ENCODE measurements at regions not wholly inside any gene's neighbourhood (a gene's known extent, or its start where the extent isn't known, plus 50 kb on each side); places are given as distances from the start of the nearest gene placed in this dataset.

DNA sequence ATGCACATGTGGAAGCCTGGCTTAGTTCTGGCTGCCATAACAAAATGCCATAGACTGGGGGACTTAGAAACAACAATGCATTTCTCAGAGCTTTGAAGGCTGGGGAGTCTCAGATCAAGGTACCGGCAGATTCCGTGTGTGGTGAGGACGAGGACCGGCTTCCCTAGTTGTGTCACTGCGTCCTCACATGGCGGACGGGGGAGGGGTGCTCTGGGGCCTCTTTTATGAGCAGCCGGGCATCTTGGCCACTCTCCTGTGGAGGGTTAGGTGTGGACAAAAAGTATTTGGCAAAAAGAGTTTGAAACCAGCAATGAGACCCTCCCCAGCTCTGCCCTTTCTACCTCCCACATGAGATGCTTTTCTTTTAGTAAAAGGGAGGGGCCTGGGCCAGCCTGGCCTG is 118.5 kb upstream of the LPCAT1 start:
- peaks cover 53% of the 10 kb centered on the region for H3K27me3 Mint-ChIP-seq (ENCODE audit: low read depth)
- POLR2A ChIA-PET: no interaction called here
- CTCF ChIA-PET: interaction anchor here (3.2 kb wide), 1 partner anchor 12 kb away, joined by 44 read pairs; no protein-coding TSS in a partner anchor

DNA sequence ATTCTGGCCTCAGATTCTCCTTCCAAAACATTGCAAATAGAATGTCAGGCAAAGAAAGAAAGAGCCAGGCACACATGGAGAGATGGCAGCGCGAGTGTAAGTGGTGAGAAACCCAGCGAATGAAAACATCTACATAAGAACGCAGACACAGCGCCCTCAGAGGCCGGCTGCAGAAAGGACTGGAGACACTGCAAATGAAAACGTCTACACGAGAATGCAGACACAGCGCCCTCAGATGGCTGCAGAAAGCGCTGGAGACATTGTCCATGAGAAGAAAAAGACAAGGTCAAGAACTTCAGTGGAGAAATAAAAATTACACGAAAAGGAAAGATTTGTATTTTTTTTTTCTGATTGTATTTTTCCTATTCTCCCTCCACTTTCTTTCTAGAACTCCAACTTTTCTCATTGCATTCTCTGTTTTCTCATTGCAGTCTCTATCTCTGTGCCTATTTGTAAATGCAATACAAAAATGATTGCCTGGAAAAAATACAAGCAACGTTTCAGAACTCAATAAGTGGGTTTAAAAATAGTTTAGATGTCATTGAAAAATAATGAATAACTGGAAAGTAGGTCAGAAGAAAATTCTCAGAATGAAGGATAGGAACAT is 117.9 kb upstream of the LPCAT1 start:
- Mint-ChIP-seq H3K9me3 (no peaks in the 10 kb centered on the region), H3K4me3 (peak overlapping the region; percentile 8; the same call in 1 of the 2 replicates), H3K27ac (0 out of 2 replicates have a peak overlapping the region, but pooled peaks have one; percentile 5), H3K4me1 (peaks cover 25% of the 10 kb centered on the region), H3K27me3 (ENCODE audit: low read depth) (peaks cover 47% of the 10 kb centered on the region), H3K36me3 (no peaks in the 10 kb centered on the region)
- CTCF ChIA-PET: no interaction called here
- TF ChIP-seq, protein P1, sequence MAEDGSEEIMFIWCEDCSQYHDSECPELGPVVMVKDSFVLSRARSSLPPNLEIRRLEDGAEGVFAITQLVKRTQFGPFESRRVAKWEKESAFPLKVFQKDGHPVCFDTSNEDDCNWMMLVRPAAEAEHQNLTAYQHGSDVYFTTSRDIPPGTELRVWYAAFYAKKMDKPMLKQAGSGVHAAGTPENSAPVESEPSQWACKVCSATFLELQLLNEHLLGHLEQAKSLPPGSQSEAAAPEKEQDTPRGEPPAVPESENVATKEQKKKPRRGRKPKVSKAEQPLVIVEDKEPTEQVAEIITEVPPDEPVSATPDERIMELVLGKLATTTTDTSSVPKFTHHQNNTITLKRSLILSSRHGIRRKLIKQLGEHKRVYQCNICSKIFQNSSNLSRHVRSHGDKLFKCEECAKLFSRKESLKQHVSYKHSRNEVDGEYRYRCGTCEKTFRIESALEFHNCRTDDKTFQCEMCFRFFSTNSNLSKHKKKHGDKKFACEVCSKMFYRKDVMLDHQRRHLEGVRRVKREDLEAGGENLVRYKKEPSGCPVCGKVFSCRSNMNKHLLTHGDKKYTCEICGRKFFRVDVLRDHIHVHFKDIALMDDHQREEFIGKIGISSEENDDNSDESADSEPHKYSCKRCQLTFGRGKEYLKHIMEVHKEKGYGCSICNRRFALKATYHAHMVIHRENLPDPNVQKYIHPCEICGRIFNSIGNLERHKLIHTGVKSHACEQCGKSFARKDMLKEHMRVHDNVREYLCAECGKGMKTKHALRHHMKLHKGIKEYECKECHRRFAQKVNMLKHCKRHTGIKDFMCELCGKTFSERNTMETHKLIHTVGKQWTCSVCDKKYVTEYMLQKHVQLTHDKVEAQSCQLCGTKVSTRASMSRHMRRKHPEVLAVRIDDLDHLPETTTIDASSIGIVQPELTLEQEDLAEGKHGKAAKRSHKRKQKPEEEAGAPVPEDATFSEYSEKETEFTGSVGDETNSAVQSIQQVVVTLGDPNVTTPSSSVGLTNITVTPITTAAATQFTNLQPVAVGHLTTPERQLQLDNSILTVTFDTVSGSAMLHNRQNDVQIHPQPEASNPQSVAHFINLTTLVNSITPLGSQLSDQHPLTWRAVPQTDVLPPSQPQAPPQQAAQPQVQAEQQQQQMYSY (CRISPR knock-in tag; IDR thresholded peaks at IDR 0.05): no peak
- TF ChIP-seq, protein P2, sequence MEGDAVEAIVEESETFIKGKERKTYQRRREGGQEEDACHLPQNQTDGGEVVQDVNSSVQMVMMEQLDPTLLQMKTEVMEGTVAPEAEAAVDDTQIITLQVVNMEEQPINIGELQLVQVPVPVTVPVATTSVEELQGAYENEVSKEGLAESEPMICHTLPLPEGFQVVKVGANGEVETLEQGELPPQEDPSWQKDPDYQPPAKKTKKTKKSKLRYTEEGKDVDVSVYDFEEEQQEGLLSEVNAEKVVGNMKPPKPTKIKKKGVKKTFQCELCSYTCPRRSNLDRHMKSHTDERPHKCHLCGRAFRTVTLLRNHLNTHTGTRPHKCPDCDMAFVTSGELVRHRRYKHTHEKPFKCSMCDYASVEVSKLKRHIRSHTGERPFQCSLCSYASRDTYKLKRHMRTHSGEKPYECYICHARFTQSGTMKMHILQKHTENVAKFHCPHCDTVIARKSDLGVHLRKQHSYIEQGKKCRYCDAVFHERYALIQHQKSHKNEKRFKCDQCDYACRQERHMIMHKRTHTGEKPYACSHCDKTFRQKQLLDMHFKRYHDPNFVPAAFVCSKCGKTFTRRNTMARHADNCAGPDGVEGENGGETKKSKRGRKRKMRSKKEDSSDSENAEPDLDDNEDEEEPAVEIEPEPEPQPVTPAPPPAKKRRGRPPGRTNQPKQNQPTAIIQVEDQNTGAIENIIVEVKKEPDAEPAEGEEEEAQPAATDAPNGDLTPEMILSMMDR (IDR thresholded peaks at IDR 0.05): peak; percentile 58; the same call in 1 of the 2 replicates
- peak; percentile 73 for ATAC-seq
- POLR2A ChIA-PET: no interaction called here
- DNase-seq (ENCODE audit: low spot score): peak; percentile 87

More for the DNA sequence above, 118.5 kb upstream of the LPCAT1 start:
- Mint-ChIP-seq H3K4me1 (peaks cover 25% of the 10 kb centered on the region), H3K9me3 (no peaks in the 10 kb centered on the region), H3K27ac (no peak overlapping the region), H3K4me3 (no peak overlapping the region), H3K36me3 (no peaks in the 10 kb centered on the region)
- TF ChIP-seq, protein P3, sequence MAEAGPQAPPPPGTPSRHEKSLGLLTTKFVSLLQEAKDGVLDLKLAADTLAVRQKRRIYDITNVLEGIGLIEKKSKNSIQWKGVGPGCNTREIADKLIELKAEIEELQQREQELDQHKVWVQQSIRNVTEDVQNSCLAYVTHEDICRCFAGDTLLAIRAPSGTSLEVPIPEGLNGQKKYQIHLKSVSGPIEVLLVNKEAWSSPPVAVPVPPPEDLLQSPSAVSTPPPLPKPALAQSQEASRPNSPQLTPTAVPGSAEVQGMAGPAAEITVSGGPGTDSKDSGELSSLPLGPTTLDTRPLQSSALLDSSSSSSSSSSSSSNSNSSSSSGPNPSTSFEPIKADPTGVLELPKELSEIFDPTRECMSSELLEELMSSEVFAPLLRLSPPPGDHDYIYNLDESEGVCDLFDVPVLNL (CRISPR knock-in tag; IDR thresholded peaks at IDR 0.05; ENCODE audit: borderline replicate concordance, low read depth): no peak
- TF ChIP-seq CREB1 (CRISPR knock-in tag; IDR thresholded peaks at IDR 0.05): no peak
- no peak for TF ChIP-seq PRRX2 (CRISPR knock-in tag; IDR thresholded peaks at IDR 0.05)
- TF ChIP-seq ZNF219 (CRISPR knock-in tag; IDR thresholded peaks at IDR 0.05; ENCODE audit: borderline replicate concordance): no peak
- TF ChIP-seq, protein P2 (IDR thresholded peaks at IDR 0.05): no peak
- no peak for TF ChIP-seq KAT7 (CRISPR knock-in tag; IDR thresholded peaks at IDR 0.05; ENCODE audit: borderline replicate concordance)
- TF ChIP-seq SP1 (CRISPR knock-in tag; conservative IDR thresholded peaks at IDR 0.05): no peak
- no peak for TF ChIP-seq NFYB (CRISPR knock-in tag; conservative IDR thresholded peaks at IDR 0.05; ENCODE audit: low read depth)
- TF ChIP-seq, protein P4, sequence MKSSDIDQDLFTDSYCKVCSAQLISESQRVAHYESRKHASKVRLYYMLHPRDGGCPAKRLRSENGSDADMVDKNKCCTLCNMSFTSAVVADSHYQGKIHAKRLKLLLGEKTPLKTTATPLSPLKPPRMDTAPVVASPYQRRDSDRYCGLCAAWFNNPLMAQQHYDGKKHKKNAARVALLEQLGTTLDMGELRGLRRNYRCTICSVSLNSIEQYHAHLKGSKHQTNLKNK (CRISPR knock-in tag; IDR thresholded peaks at IDR 0.05): no peak
- TF ChIP-seq ZNF317 (CRISPR knock-in tag; IDR thresholded peaks at IDR 0.05; ENCODE audit: borderline replicate concordance, low read depth): no peak
- no peak for TF ChIP-seq RELA (CRISPR knock-in tag; IDR thresholded peaks at IDR 0.05; ENCODE audit: borderline replicate concordance)
- TF ChIP-seq ESRRA (CRISPR knock-in tag; IDR thresholded peaks at IDR 0.05; ENCODE audit: borderline replicate concordance): no peak
- no peak for TF ChIP-seq RORB (CRISPR knock-in tag; IDR thresholded peaks at IDR 0.05)
- TF ChIP-seq, protein P5, sequence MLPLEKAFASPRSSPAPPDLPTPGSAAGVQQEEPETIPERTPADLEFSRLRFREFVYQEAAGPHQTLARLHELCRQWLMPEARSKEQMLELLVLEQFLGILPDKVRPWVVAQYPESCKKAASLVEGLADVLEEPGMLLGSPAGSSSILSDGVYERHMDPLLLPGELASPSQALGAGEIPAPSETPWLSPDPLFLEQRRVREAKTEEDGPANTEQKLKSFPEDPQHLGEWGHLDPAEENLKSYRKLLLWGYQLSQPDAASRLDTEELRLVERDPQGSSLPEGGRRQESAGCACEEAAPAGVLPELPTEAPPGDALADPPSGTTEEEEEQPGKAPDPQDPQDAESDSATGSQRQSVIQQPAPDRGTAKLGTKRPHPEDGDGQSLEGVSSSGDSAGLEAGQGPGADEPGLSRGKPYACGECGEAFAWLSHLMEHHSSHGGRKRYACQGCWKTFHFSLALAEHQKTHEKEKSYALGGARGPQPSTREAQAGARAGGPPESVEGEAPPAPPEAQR (CRISPR knock-in tag; IDR thresholded peaks at IDR 0.05): no peak
- TF ChIP-seq, protein P6, sequence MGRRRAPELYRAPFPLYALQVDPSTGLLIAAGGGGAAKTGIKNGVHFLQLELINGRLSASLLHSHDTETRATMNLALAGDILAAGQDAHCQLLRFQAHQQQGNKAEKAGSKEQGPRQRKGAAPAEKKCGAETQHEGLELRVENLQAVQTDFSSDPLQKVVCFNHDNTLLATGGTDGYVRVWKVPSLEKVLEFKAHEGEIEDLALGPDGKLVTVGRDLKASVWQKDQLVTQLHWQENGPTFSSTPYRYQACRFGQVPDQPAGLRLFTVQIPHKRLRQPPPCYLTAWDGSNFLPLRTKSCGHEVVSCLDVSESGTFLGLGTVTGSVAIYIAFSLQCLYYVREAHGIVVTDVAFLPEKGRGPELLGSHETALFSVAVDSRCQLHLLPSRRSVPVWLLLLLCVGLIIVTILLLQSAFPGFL (CRISPR knock-in tag; IDR thresholded peaks at IDR 0.05; ENCODE audit: borderline replicate concordance): no peak
- TF ChIP-seq NR3C1 (CRISPR knock-in tag; conservative IDR thresholded peaks at IDR 0.05; ENCODE audit: low read depth): no peak
- DNase-seq (ENCODE audit: low spot score): no peak
- ATAC-seq: no peak

Measured in WTC11 (cell line).